HG03342 (cell line): ENCODE measurements at regions not wholly inside any gene's neighbourhood (a gene's known extent, or its start where the extent isn't known, plus 50 kb on each side); places are given as distances from the start of the nearest gene placed in this dataset.
"Not testable (repeated sequence)": the region's sequence is repeated elsewhere in the genome, so short reads cannot be mapped to it uniquely, and the experiment has no call there.

Source experiments
- ATAC-seq: cut with Tn5 transposase; IDR thresholded peaks from one replicate; pipeline ENCODE4 v1.9.1; 2021; ENCODE audit warnings: mild to moderate bottlenecking, moderate library complexity; ENCODE audit not compliant: unreplicated experiment

DNA sequence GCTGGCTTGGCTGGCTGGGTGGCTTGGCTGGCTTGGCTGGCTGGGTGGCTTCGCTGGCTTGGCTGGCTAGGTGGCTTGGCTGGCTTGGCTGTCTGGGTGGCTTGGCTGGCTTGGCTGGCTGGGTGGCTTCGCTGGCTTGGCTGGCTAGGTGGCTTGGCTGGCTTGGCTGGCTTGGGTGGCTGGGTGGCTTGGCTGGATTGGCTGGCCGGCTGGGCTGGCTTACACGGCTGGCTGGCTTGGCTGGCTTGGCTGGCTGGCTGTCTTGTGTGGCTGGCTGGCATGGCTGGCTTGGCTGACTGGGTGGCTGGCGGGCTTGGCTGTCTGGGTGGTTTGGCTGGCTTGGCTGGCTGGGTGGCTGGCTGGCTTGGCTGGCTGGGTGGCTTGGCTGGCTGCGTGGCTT, 437.0 kb downstream of the GOLGA6L6 start:
- not testable (repeated sequence) for ATAC-seq

DNA sequence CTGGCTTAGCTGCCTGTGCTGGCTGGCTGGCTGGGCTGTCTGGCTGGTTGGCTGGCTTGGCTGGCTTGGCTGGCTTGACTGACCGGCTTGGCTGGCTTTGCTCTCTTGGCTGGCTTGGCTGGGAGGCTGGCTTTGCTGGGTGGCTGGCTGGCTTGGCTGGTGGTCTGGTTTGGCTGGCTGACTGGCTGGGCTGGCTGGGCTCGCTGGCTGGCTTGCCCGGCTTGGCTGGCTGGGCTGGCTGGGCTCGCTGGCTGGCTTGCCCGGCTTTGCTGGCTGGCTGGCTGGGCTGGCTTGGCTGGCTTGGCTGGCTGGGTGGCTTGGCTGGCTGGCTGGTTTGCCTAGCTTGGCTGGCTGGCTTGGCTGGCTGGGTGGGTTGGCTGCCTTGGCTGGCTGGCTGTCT, 438.7 kb downstream of the GOLGA6L6 start:
- not testable (repeated sequence) for ATAC-seq

DNA sequence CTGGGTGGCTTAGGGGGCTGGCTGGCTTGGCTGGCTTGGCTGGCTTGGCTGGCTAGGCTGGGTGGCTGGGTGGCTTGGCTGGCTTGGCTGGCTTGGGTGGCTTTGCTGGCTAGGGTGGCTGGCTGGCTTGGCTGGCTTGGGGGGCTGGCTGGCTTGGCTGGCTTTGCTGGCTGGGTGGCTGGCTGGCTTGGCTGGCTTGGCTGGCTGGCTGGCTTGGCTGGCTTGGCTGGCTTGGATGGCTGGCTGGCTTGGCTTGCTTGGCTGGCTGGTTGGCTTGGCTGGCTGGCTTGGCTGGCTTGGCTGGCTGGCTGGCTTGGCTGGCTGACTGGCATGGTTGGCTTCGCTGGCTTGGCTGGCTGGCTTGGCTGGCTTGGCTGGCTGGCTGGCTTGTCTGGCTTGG, 439.4 kb downstream of the GOLGA6L6 start:
- not testable (repeated sequence) for ATAC-seq

DNA sequence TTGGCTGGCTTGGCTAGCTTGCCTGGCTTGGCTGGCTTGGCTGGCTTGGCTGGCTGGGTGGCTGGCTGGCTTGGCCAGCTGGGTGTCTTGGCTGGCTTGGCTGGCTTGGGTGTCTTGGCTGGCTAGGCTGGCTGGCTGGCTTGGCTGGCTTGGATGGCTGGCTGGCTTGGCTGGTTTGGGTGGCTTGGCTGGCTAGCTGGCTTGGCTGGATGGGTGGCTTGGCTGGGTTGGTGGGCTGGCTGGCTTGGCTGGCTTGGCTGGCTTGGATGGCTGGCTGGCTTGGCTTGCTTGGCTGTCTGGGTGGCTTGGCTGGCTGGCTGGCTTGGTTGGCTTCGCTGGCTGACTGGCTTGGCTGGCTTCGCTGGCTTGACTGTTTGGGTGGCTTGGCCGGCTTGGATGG, 440.3 kb downstream of the GOLGA6L6 start:
- ATAC-seq, result not testable (repeated sequence)

DNA sequence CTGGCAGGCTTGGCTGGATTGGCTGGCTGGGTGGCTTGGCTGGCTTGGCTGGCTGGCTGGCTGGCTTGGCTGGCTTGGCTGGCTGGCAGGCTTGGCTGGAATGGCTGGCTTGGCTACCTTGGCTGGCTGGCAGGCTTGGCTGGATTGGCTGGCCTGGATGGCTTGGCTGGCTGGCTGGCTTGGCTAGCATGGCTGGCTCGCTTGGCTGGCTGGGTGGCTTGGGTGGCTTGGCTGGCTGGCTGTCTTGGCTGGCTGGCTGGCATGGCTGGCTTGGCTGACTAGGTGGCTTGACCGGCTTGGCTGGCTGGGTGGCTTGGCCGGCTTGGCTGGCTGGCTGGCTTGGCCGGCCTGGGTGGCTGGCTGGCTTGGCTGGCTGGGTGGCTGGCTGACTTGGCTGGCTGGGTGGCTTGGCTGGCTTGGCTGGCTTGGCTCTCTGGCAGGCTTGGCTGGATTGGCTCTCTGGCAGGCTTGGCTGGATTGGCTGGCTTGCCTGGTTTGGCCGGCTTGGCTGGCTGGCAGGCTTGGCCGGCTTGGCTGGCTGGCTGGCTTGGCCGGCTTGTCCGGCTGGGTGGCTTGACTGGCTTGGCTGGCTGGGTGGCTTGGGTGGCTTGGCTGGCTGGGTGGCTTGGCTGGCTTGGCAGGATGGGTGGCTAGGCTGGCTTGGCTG, 440.9 kb downstream of the GOLGA6L6 start:
- not testable (repeated sequence) for ATAC-seq

DNA sequence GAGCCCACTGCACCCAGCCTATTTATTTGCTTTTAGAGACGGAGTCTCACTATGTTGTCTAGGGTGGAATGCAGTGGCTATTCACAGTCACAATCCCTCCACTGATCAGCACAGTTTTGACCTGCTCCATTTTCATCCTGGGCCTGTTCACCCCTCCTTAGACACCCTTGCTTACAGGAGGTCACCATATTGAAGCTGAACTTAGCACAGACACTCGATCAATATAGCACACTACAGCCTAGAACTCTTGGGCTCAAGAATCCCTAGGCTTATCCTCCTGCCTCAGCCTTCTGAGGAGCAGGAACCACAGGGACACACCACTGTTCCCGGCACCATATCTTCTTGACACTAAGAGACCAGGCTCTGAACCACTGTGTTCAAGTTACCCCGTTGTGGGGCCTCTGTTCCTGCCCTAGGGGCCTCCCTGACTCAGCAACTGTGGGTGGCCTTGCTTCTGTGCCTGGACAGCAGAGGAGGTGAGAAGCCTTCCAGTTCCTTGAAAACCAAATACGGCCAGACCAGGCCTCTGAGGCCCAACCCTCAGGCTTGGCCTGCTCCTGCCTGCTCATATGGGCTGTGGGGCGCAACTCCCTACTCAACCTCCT, 445.8 kb downstream of the GOLGA6L6 start:
- ATAC-seq, result not testable (repeated sequence)

DNA sequence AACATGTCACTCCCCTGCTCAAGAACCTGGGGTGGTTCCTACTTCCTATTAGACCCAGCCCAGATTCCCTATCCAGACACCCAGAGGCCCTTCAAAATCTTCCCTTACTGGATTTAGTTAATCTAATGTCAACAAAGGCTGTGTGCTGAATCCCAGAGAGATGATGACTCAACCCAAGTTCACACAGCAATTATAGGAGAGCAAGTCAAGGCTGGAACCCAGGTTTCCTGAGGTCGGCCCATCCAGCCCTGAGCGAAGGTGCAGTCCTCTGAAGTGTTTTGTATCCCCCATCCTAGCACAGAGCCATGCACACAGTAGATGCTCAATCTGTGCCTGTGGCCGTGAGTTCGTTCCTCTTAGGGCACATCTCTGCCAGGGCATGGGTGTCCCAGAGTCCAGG, 452.1 kb downstream of the GOLGA6L6 start:
- not testable (repeated sequence) for ATAC-seq

DNA sequence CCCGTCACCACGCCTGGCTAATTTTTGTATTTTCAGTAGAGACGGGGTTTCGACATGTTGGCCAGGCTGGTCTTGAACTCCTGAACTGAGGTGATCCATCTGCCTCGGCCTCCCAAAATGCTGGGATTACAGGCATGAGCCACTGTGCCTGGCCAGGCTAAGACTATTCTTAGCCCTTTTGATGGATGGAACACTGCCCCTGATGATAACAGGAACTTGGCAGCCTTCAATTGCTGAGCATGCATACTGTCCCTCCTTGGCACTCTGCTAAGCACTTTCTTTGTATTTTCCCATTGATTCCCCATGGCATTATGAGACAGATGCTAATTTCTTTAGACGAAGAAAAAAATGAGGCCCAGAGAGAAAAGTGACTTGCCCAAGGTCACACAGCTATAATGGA, 457.6 kb downstream of the GOLGA6L6 start:
- not testable (repeated sequence) for ATAC-seq

DNA sequence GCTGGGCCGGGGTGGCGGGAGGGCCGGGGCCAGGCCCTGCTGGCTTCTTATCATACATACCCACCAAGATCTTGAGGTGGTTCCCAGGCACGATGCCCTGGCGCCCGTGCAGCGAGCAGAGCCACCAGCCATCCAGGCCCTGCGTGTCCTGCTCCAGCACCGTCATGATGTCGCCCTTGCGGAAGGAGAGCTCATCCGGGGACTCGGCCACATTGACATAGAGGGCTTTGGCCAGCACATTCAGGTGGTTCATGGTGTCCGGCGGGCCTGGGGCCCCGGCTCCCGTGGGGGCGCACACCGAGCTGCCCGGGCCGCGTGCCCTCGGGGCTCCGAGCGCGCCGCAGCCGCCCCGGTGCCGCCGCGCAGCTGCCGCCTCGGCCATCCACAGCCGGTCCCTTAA, 467.5 kb downstream of the GOLGA6L6 start:
- not testable (repeated sequence) for ATAC-seq

DNA sequence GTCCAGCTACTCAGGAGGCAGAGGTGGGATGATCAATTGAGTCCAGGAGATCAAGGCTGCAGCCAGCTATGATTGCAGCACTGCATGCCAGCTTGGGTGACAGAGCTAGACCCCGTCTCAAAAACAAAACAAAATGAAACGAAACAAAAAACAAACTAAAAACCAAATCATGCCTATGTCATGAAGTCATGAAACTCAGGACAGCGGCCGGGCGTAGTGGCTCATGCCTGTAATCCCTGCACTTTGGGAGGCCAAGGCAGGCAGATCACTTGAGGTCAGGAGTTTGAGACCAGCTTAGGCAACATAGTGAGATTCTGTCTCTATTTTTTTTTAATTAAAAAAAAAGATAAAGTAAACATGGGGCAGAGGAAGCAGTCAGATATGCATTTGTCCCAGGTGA, 472.6 kb downstream of the GOLGA6L6 start:
- ATAC-seq, result not testable (repeated sequence)

DNA sequence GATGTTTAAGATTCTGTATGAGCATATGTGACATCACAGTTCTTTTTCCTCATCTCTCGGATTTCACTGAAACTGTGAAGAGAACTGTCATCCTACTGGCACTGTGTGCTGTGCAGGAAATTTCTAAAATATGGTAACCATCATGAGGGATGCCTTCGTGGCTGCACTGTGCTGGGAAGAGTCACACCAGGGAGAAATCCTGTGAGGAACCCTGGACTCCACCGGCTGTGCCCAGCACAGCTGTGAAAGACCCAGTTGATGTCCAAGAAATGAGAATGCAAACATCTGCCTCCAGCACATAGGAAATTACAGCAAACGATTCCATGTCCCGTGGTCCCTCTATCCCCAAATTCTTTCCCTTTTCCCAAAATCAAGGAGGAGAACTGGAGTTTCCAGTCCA, 475.4 kb downstream of the GOLGA6L6 start:
- ATAC-seq, result not testable (repeated sequence)

DNA sequence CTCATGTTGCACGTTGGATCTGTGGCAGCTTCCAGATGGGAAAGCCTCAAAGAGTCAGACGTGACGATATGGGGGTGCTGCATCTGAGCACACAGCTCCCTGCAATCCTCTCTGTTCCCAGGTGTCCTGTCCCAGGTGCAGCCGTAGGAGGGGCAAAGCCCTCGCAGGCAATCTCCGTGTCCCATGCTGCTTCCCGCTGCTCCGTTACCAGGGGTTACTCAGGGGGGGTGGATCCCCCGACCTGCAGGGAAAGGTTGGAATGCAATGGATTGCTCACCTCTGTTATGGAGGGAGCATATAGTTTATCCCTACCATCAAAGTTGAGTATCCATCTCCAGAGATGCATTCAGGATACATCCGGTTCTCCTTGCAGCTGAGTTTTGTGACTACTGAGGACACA, 476.1 kb downstream of the GOLGA6L6 start:
- ATAC-seq, result not testable (repeated sequence)

DNA sequence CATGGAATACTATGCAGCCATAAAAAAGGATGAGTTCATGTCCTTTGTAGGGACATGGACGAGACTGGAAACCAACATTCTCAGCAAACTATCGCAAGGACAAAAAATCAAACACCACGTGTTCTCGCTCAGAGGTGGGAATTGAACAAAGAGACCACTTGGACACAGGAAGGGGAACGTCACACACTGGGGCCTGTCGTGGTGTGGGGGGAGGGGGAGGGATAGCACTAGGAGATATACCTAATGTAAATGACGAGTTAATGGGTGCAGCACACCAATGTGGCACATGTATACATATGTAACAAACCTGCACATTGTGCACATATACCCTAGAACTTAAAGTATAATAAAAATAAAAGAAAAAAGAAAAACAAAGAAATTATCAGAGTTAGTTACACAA, 478.4 kb downstream of the GOLGA6L6 start:
- ATAC-seq, result not testable (repeated sequence)

DNA sequence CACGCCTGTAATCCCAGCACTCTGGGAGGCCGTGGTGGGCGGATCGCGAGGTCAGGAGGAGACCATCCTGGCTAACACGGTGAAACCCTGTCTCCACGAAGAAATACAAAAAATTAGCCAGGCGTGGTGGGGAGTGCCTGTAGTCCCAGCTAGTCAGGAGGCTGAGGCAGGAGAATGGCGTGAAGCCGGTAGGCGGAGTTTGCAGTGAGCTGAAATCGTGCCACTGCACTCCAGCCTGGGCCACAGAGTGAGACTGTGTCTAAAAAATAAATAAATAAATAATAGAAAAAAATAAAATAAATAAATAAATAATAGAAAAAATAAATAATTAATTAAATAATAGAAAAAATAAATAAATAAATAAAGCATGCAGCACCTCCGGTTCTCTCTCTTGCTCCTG, 480.8 kb downstream of the GOLGA6L6 start:
- ATAC-seq, result not testable (repeated sequence)

DNA sequence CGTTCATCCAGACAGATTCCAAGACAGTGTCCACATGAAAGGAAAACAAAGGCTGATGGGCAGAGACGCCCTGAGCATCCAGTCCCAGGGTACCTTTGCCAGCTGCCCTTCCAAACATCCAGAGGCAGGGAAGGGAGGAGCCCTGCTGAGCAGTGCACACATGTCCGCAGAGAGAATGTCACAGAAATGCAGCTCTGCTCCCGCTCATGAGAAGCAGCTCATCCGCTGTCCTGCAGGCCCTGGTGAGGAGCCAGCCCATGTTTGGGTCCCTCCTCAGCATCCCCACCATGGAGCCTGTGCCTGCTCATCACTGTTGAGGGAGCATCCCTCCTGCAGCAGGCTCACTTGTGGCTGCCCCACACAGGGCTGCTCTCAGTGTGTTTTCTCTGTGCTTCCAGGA, 484.7 kb downstream of the GOLGA6L6 start:
- ATAC-seq, result not testable (repeated sequence)

DNA sequence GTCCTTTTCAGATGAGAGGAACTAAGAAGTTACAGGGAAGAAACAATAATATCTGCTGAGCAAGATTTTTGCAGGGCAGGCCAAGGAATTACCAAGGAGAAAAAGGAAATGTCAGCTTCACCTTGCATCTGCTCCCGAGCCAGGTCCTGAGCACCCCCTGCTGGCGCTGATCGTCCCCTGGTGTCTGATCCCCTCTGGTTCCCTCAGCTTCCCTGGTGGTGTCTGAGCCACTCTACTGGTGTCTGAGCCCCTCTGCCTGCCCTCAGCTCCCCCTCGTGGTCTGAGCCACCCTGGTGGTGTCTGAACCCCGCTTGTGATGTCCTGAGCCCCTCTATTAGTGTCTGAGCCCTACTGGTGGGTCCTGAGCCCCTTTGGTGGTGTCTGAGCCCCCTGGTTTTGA, 485.7 kb downstream of the GOLGA6L6 start:
- ATAC-seq, result not testable (repeated sequence)

DNA sequence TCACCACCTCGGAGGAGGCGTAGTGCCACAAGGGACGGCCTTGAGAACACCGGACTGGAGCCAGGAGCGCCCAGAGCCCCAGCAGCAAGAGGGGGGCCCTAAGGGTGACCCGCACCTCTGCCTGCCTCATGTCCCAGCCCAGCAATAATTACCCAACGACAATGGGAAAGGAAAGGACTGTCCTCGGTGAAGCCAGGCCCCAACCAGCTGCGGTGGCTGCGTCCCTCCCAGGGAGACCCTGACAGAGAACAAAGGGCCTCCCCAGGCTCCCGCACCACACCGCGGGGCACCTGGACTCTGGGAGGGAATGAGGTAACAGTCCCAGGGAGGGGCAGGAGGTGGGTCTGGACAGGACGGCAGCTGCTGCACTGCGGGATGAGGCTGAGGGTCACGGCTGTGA, 493.4 kb downstream of the GOLGA6L6 start:
- not testable (repeated sequence) for ATAC-seq

DNA sequence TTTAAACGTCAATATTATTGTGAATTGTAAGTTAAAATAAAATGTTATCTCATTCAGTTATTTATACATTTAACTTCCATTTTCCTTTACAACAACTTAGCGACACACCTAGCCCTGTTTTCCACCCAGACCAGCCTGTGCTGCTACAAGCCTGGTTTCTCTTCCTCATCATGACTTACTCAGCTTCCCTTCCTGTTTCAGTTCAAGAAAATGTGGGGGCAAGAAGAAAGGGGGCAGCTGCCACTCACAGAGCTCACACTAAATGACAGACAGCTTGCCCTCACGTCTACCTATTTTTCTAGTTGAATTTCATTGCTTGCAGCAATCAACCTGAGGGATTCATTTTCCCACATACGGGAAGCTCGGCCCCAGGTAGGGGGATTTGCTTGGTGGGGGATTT, 496.4 kb downstream of the GOLGA6L6 start:
- ATAC-seq, result not testable (repeated sequence)

DNA sequence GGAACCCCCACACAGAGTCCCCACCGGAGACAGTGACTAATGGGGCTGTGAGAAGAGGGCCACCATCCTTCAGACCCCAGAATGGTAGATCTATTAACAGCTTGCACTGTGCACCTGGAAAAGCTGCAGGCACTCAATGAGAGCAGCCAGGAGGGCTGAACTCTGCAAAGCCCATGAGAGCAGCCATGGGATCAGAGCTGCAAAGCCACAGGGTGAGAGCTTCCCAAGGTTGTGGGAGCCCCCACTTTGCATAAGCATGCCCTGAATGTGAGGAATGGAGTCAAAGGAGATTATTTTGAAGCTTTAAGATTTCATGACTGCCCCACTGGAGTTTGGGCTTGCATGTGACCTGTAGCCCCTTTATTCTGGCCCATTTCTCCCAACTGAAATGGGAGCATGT, 500.9 kb downstream of the GOLGA6L6 start:
- not testable (repeated sequence) for ATAC-seq

DNA sequence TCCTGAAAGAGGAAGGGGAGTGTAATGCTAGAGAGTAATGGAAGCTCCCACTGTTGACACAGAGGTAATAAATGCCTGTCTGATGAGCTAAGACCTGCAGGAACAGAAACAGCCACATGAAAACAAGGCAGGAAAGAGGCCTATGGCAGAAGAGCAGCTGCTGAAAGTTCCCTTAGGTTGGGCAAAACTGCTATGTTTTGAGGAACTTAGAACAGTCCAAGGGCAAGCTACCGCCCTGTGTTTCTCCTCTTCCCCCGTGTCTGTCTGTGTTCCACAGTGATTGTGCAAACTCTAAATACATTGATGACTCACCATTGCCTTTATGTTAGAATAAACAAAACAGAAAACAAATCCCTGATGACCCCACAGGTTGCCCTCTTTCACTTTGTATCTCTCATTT, 516.6 kb downstream of the GOLGA6L6 start:
- ATAC-seq, result not testable (repeated sequence)

DNA sequence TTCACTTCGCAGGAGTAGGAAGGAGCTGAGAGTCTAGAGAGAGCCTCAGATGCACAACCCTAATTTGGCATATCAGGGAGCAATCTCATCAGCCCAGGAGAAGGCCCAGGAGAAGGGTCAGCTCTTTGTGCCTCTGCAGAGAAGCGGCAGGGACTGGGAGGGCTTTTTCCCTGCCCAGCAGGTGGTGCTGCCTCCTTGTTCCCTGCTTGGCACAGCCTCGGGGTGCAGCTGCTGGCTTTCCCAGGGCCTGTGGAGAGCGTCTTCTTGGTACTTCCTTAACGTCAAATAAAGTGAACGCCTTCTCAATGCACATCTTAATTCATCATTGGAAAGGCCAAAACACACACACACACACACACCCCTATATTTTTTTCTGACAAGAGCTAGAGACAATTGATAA, 519.3 kb downstream of the GOLGA6L6 start:
- ATAC-seq, result not testable (repeated sequence)

DNA sequence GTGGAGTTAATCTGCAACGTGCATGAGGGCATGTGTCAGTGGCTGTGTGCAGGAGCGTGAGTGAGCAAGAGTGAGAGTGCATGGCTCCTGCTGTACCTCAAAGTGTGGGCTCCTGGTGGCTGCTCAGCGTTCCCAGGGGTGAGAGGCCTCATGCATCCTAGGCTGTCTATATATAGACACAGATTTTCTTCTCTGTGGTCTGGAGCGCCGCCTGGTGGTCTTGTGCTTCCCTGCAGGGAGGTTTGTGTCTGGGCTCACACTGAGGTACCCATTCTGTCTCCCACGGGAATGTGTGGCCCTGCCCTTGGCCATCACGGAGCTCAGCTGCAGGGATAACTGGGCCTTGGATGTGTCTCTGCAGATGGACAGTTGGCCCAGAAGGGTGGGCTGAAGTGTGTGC, 520.2 kb downstream of the GOLGA6L6 start:
- ATAC-seq, result not testable (repeated sequence)

DNA sequence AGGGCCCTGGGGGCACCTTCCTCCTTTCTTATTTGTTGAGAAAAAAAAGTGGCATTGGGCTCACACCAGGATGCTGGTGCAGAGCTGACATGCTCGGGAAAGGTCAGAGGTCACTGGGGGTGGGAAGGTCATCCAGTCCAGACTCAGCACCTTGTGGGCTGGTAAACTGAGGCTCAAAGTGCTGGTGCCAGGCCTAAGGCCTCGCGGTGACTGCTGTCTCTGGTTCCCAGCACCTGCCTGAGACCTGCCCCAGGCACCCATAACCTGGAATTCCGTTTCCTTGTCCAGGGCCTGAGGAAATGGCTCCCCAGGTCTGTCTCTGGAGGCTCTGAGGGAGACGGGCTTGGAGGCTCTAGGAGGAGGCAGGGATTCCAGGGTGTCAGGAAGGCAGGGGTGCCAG, 521.0 kb downstream of the GOLGA6L6 start:
- ATAC-seq, result not testable (repeated sequence)
